ENCODE measurements at regions not wholly inside any gene's neighbourhood (a gene's known extent, or its start where the extent isn't known, plus 50 kb on each side); places are given as distances from the start of the nearest gene placed in this dataset.
"Not testable (repeated sequence)": the region's sequence is repeated elsewhere in the genome, so short reads cannot be mapped to it uniquely, and the experiment has no call there.

- not testable (repeated sequence) for DNase-seq (ENCODE audit: low spot score)
Measured at GRCh38 chr2:67906547-67906946, 156.3 kb downstream of the C1D start.

GRCh38 chr2:67917332-67918054, 145.3 kb downstream of the C1D start:
- DNase-seq (ENCODE audit: low spot score): peak; percentile 56

GRCh38 chr2:67918471-67918870, 144.3 kb downstream of the C1D start:
- DNase-seq (ENCODE audit: low spot score): no peak

- DNase-seq (ENCODE audit: low spot score): peak; percentile 4
Measured at GRCh38 chr2:67919490-67919889, 143.3 kb downstream of the C1D start.

- DNase-seq (ENCODE audit: low spot score): no peak
Measured at GRCh38 chr2:67922080-67922785, 140.6 kb downstream of the C1D start.

GRCh38 chr2:67923696-67924095, 139.1 kb downstream of the C1D start:
- DNase-seq (ENCODE audit: low spot score): no peak

- DNase-seq (ENCODE audit: low spot score): no peak
Measured at GRCh38 chr2:67927501-67927900, 135.3 kb downstream of the C1D start.

GRCh38 chr2:67930156-67930555, 132.6 kb downstream of the C1D start:
- no peak for DNase-seq (ENCODE audit: low spot score)

GRCh38 chr2:67936969-67937368, 125.8 kb downstream of the C1D start:
- DNase-seq (ENCODE audit: low spot score): no peak

GRCh38 chr2:67938053-67938452, 124.8 kb downstream of the C1D start:
- DNase-seq (ENCODE audit: low spot score): no peak

- DNase-seq (ENCODE audit: low spot score): no peak
Measured at GRCh38 chr2:67945056-67945455, 117.7 kb downstream of the C1D start.

- DNase-seq (ENCODE audit: low spot score): no peak
Measured at GRCh38 chr2:67945940-67946339, 116.9 kb downstream of the C1D start.

- no peak for DNase-seq (ENCODE audit: low spot score)
Measured at GRCh38 chr2:67948057-67948456, 114.7 kb downstream of the C1D start.

- DNase-seq (ENCODE audit: low spot score): no peak
Measured at GRCh38 chr2:67948506-67948905, 114.3 kb downstream of the C1D start.

- no peak for DNase-seq (ENCODE audit: low spot score)
Measured at GRCh38 chr2:67950018-67950417, 112.8 kb downstream of the C1D start.

- no peak for DNase-seq (ENCODE audit: low spot score)
Measured at GRCh38 chr2:67950919-67951318, 111.9 kb downstream of the C1D start.

GRCh38 chr2:67952066-67952465, 110.7 kb downstream of the C1D start:
- no peak for DNase-seq (ENCODE audit: low spot score)

GRCh38 chr2:67954093-67954748, 108.6 kb downstream of the C1D start:
- DNase-seq (ENCODE audit: low spot score): no peak

- DNase-seq (ENCODE audit: low spot score): no peak
Measured at GRCh38 chr2:67955748-67956603, 106.8 kb downstream of the C1D start.

- no peak for DNase-seq (ENCODE audit: low spot score)
Measured at GRCh38 chr2:67965246-67965645, 97.6 kb downstream of the C1D start.

- no peak for DNase-seq (ENCODE audit: low spot score)
Measured at GRCh38 chr2:67970071-67970470, 92.7 kb downstream of the C1D start.

GRCh38 chr2:67970542-67970941, 92.3 kb downstream of the C1D start:
- DNase-seq (ENCODE audit: low spot score): no peak
